Upper lobe of left lung (tissue), 6 donors: ENCODE measurements at regions not wholly inside any gene's neighbourhood (a gene's known extent, or its start where the extent isn't known, plus 50 kb on each side); places are given as distances from the start of the nearest gene placed in this dataset.

Experiments
- ATAC-seq, 2 donors: fragments of 200-7000 bp; cut with Tn5 transposase; one replicate each; pipeline ENCODE4 v1.9.1; 2022; ENCODE audit warnings: mild to moderate bottlenecking in 2 of 2, moderate library complexity in 2 of 2; ENCODE audit not compliant: low FRiP score in 2 of 2
- DNase-seq, 2 donors: peaks; one replicate each; pipeline ENCODE4 v3.0.0-alpha.2; 2019 to 2020
- H3K27ac ChIP-seq, 4 donors: fragments of 200-600 bp; sonication (generic); one replicate each; pipeline ENCODE4 v1.5.1; 2016 to 2019
- H3K27me3 ChIP-seq, 4 donors: fragments of 200-600 bp; sonication (generic); one replicate each; pipeline ENCODE4 v1.5.1; 2017 to 2019
- H3K36me3 ChIP-seq, 4 donors: fragments of 200-600 bp; sonication (generic); one replicate each; pipeline ENCODE4 v1.5.1; 2016 to 2019
- H3K4me1 ChIP-seq, 4 donors: fragments of 200-600 bp; sonication (generic); one replicate each; pipeline ENCODE4 v1.5.1; 2018 to 2019
- H3K4me3 ChIP-seq, 4 donors: fragments of 200-600 bp; sonication (generic); one replicate each; pipeline ENCODE4 v1.5.1; 2017 to 2019; ENCODE audit warnings: mild to moderate bottlenecking in 2 of 4, moderate library complexity in 1 of 4
- H3K9me3 ChIP-seq, 4 donors: fragments of 200-600 bp; sonication (generic); one replicate each; pipeline ENCODE4 v1.5.1; 2018 to 2019
- EP300 ChIP-seq, 4 donors: sonication (generic); formaldehyde crosslinking; IDR thresholded peaks; one replicate each; pipeline ENCODE4 v1.5.1; 2017; ENCODE audit warnings: antibody characterized with exemption in 4 of 4, control low read depth in 2 of 4
- POLR2A ChIP-seq, 4 donors: fragments of 450-650 bp; IDR thresholded peaks; one replicate each; pipeline ENCODE4 v1.5.1; 2016 to 2017; ENCODE audit warnings: antibody characterized with exemption in 4 of 4, mild to moderate bottlenecking in 2 of 4
- POLR2AphosphoS5 ChIP-seq, 2 donors: sonication (generic); formaldehyde crosslinking; IDR thresholded peaks; one replicate each; pipeline ENCODE4 v1.5.1; 2017; ENCODE audit warnings: antibody characterized with exemption in 2 of 2
- WGBS, 2 donors: methylation state at CpG; one replicate each; pipeline ENCODE4 v1.1.5; 2017 to 2018; 5-methylcytosine and 5-hydroxymethylcytosine counted together
- TF ChIP-seq, protein P1 (sequence below), 6 experiments: fragments of 450-650 bp in 4 of 6; fragments of 200-600 bp in 2 of 6; sonication (generic) in 2 of 6; IDR thresholded peaks; one replicate each; pipeline ENCODE4 v1.5.1; 2016 to 2019; ENCODE audit warnings: antibody characterized with exemption in 6 of 6
- donor health status: DM: no; HTN: no; CAD: no; lungs with moderate emphysema.
- donor health status: DM: no; HTN: yes; CAD: no; lungs with severe emphysema.

DNA sequence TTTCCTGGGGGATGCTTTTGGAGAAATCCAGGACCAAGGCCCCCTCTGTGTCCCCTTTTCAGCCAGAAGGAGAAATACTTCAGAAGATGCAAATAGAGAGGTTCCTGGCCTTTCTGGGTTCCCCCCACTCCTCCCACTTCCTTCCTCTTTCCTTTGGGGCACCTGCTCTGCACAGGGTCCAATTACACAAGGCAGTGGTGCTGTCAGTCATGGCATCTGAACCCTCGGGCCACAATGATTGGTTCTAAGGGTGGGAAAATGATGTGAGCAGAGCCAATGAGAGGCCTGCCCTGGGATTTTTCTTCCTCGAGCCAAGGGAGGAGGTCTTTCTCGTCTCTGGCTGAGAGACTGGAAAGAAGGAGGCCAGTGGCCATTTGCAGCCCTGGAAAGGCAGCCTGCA is 282.2 kb downstream of the NPHP4 start:
- no peak for DNase-seq
- H3K4me3 ChIP-seq: no peak overlapping the region
- no peaks in the 10 kb centered on the region for H3K9me3 ChIP-seq
- no peaks in the 10 kb centered on the region for H3K27me3 ChIP-seq
- H3K4me1 ChIP-seq: no peaks in the 10 kb centered on the region
- TF ChIP-seq POLR2AphosphoS5 (IDR thresholded peaks at IDR 0.05) (no peak), POLR2A (IDR thresholded peaks at IDR 0.05) (no peak), EP300 (IDR thresholded peaks at IDR 0.05) (no peak)
- TF ChIP-seq, protein P1, sequence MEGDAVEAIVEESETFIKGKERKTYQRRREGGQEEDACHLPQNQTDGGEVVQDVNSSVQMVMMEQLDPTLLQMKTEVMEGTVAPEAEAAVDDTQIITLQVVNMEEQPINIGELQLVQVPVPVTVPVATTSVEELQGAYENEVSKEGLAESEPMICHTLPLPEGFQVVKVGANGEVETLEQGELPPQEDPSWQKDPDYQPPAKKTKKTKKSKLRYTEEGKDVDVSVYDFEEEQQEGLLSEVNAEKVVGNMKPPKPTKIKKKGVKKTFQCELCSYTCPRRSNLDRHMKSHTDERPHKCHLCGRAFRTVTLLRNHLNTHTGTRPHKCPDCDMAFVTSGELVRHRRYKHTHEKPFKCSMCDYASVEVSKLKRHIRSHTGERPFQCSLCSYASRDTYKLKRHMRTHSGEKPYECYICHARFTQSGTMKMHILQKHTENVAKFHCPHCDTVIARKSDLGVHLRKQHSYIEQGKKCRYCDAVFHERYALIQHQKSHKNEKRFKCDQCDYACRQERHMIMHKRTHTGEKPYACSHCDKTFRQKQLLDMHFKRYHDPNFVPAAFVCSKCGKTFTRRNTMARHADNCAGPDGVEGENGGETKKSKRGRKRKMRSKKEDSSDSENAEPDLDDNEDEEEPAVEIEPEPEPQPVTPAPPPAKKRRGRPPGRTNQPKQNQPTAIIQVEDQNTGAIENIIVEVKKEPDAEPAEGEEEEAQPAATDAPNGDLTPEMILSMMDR (IDR thresholded peaks at IDR 0.05): no peak
- no peak overlapping the region for H3K27ac ChIP-seq
- 72 to 73% methylated on average over 3 of the region's 3 CpGs for WGBS, 2 donors
- no peaks in the 10 kb centered on the region for H3K36me3 ChIP-seq
- ATAC-seq: no peak

DNA sequence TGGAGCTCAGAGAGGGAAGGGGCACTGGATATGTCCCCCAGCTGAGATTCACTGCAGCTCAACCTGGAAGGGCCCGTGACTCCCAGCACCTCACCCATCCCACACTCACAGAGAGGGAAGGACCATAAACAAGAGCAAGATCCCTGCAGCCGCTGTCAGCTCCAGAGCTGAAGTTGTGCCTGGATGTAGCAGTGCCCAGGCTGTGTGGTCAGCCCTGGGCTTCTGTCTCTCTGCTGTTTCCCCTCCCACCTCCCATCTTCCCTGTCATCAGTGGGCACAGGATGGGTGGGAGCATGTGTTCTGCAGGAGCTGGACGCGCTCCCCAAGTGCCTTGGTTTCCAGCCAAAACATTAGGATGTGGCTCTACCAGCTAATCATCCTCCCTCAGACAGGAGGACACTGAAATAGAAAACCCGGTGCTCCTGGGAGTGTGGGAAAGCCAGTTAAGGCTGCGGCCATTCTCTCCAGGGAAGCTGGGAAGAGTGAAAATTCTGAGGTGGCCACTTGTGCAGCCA is 282.7 kb downstream of the NPHP4 start:
- WGBS, 2 donors: 62 to 64% methylated on average over 6 of the region's 6 CpGs
- TF ChIP-seq EP300 (IDR thresholded peaks at IDR 0.05): no peak
- TF ChIP-seq POLR2AphosphoS5 (IDR thresholded peaks at IDR 0.05): no peak
- no peak for TF ChIP-seq POLR2A (IDR thresholded peaks at IDR 0.05)
- TF ChIP-seq, protein P1 (IDR thresholded peaks at IDR 0.05): no peak
- Histone ChIP-seq H3K27me3 (no peaks in the 10 kb centered on the region), H3K36me3 (no peaks in the 10 kb centered on the region), H3K4me1 (no peaks in the 10 kb centered on the region), H3K4me3 (no peak overlapping the region), H3K9me3 (no peaks in the 10 kb centered on the region), H3K27ac (no peak overlapping the region)
- ATAC-seq: no peak
- DNase-seq: no peak

DNA sequence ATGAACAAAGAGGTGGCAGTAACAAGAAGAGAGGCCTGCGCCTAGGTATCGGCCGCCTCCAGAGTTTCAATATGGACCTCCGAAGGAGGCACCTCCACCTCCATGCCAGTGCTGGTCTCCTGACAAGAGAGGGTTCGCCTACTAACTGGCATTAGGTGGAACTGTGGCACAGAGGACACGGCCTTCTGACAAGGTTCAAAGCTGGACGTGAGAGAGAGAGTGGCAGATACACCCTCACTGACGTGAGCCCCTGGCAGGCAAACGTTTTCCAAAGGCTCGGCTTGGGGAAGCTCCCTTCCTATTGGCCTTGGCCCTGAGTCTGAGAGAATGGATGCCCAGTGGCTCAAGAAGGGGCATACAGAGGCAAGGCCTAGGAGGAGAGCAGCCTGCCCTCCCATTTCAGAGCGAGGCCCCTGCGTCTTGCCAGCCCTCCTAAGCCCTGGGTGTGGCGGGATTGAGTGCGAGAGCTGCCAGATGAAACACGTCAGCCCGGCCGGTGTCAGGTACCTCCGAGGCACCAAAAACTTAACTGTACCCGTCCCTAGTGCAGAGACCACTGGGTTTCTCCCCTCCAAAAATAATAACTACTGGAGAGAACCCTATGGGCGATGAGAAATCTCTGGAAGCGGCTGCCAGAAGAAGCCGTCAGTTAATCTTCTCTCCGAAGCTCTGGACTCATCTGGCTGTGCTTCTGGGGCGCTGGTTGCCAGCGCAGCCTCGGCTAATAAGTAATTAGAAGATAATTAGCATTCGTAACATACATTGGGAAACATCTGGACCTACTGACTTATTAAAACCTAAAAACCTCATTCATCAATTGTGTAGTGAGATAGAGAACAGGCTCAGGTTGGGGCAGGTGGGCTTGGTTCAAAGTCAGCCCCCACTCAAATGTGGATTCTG is 283.6 kb downstream of the NPHP4 start:
- DNase-seq (no peak), ATAC-seq (no peak)
- TF ChIP-seq, protein P1 (IDR thresholded peaks at IDR 0.05): no peak
- TF ChIP-seq POLR2AphosphoS5 (IDR thresholded peaks at IDR 0.05) (no peak), EP300 (IDR thresholded peaks at IDR 0.05) (no peak), POLR2A (IDR thresholded peaks at IDR 0.05) (no peak)
- H3K27me3 ChIP-seq: no peaks in the 10 kb centered on the region
- H3K9me3 ChIP-seq: no peaks in the 10 kb centered on the region
- no peaks in the 10 kb centered on the region for H3K4me1 ChIP-seq
- no peak overlapping the region for H3K4me3 ChIP-seq
- H3K27ac ChIP-seq: no peak overlapping the region
- no peaks in the 10 kb centered on the region for H3K36me3 ChIP-seq
- WGBS, 2 donors: 86 to 89% methylated on average over 21 to 27 of the region's 27 CpGs

DNA sequence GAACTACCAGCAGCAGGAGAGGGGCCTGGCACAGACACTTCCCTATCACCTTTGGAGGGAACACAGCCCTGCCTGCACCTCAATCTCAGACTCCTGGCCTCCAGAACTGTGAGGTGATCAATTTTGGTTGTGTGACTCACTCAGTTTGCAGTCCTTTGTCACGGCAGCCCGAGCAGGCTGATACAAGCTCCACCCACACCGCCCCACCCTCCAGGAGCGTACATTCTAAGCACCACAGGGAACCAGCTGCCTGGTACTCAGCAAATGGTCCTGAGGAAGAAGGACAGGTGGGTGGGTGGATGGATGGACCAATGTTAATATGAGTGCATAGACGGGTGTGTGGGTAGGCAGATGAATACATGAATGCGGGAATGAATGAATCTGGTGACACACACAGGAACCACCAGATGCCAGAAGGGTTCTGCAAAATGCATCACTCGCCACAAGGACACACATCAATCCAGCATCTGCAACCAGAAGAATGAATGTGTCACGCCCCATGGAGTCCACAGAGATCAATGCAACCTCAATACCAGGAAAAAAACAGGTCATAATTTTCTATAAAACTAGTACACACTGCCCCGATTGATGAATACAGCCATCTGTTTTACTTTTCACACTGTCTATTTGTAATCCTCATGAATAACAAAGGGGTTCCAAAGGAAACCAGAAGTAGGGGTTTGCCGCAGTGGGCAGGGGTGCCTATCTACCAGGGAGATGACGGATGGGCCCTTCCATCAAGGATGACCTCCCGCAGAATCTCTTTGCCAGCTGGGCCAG is 284.5 kb downstream of the NPHP4 start:
- Histone ChIP-seq H3K4me1 (no peaks in the 10 kb centered on the region), H3K9me3 (no peaks in the 10 kb centered on the region), H3K4me3 (no peak overlapping the region), H3K36me3 (no peaks in the 10 kb centered on the region), H3K27ac (no peak overlapping the region), H3K27me3 (no peaks in the 10 kb centered on the region)
- TF ChIP-seq, protein P1 (IDR thresholded peaks at IDR 0.05): no peak
- TF ChIP-seq POLR2AphosphoS5 (IDR thresholded peaks at IDR 0.05) (no peak), EP300 (IDR thresholded peaks at IDR 0.05) (no peak), POLR2A (IDR thresholded peaks at IDR 0.05) (no peak)
- no peak for DNase-seq
- WGBS, 2 donors: 79 to 82% methylated on average over 12 of the region's 12 CpGs
- ATAC-seq: no peak
